ENCODE measurements at regions not wholly inside any gene's neighbourhood (a gene's known extent, or its start where the extent isn't known, plus 50 kb on each side); places are given as distances from the start of the nearest gene placed in this dataset.

DNA sequence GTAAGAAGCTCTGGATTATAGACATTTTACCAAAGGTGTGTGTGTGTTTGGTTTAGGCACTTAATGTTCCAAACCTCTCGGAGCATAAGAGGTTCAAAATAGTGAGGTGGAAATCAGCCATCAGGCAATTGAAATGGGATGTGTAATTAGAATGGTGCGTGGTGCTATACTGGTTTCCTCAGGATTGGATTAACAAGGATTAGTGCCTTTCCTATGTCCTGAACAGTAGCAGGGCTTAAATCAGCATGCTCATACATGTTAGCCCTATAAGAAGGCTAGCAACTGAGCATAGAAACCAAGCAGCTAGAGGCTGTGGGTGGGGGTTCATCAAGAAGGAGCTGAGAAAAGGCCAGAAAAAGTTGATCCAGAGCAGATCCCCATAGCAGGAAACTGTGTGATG is 256.8 kb upstream of the CXXC4 start:
- no peaks in the 10 kb centered on the region for H3K36me3 ChIP-seq (replicated peaks in 1 of 2; ENCODE audit: insufficient read depth in 1 of 2, low read depth in 2 of 2)
- no peaks in the 10 kb centered on the region for H3K27me3 ChIP-seq
- DNase-seq (no peak), ATAC-seq (no peak)
- WGBS, 2 donors = 87 to 93% methylated on average over 2 of the region's 2 CpGs
- H3K27ac ChIP-seq = no peak overlapping the region
- TF ChIP-seq POLR2A (IDR thresholded peaks at IDR 0.05) = no peak
- TF ChIP-seq, protein P1, sequence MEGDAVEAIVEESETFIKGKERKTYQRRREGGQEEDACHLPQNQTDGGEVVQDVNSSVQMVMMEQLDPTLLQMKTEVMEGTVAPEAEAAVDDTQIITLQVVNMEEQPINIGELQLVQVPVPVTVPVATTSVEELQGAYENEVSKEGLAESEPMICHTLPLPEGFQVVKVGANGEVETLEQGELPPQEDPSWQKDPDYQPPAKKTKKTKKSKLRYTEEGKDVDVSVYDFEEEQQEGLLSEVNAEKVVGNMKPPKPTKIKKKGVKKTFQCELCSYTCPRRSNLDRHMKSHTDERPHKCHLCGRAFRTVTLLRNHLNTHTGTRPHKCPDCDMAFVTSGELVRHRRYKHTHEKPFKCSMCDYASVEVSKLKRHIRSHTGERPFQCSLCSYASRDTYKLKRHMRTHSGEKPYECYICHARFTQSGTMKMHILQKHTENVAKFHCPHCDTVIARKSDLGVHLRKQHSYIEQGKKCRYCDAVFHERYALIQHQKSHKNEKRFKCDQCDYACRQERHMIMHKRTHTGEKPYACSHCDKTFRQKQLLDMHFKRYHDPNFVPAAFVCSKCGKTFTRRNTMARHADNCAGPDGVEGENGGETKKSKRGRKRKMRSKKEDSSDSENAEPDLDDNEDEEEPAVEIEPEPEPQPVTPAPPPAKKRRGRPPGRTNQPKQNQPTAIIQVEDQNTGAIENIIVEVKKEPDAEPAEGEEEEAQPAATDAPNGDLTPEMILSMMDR (IDR thresholded peaks at IDR 0.05) = no peak
- no peaks in the 10 kb centered on the region for H3K4me1 ChIP-seq
- no peak overlapping the region for H3K4me3 ChIP-seq
- H3K9me3 ChIP-seq = no peaks in the 10 kb centered on the region
- intact Hi-C loops (cut with DNase I) = no loop called here

DNA sequence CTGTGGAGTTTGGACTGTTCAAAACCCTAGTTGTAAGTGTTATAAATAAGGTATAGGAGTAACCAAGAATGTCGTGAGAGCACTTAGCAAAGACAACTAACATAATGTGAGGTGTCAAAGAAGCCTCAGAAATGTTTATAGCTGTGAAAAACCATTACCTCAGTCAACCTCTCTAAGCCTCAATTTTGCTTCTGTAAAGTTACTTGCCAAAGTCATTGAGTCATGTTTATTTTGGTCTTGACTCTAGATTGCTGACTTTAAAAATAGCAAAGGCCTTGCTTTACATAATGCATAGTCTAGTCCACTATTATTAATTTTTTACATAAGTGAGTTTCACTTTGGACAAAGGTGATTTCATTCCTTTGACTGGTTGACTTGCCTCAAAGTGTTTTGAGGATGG is 257.6 kb upstream of the CXXC4 start:
- Histone ChIP-seq H3K4me1 (no peaks in the 10 kb centered on the region), H3K4me3 (no peak overlapping the region), H3K27ac (no peak overlapping the region), H3K36me3 (replicated peaks in 1 of 2; ENCODE audit: insufficient read depth in 1 of 2, low read depth in 2 of 2) (no peaks in the 10 kb centered on the region), H3K9me3 (no peaks in the 10 kb centered on the region), H3K27me3 (no peaks in the 10 kb centered on the region)
- intact Hi-C loops (cut with DNase I) = no loop called here
- TF ChIP-seq, protein P1 (IDR thresholded peaks at IDR 0.05) = no peak
- TF ChIP-seq POLR2A (IDR thresholded peaks at IDR 0.05) = no peak
- ATAC-seq = peak; percentile 42
- no peak for DNase-seq
- WGBS, 2 donors = 22 to 57% methylated on average over 1 of the region's 1 CpG

DNA sequence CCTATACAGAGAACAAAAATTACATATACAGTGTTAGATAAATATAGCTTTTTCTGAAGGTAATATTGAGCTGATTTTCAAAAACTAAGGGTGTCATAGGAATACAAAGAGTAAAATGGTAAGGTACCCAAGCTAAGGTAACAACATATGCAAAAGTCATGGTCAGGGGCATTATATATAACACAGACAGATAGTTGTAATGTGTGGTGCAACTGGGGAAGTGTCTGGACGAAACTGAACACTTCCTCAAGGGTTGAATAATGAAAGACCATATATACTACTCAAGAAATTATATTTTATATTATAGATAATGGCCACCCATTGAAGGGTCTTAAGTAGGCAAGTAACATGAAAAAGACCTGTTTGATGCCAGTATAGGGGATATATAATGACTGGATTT is 262.1 kb upstream of the CXXC4 start:
- TF ChIP-seq, protein P1 (IDR thresholded peaks at IDR 0.05) = no peak
- TF ChIP-seq POLR2A (IDR thresholded peaks at IDR 0.05) = no peak
- Histone ChIP-seq H3K27ac (no peak overlapping the region), H3K36me3 (replicated peaks in 1 of 2; ENCODE audit: insufficient read depth in 1 of 2, low read depth in 2 of 2) (no peaks in the 10 kb centered on the region), H3K4me3 (no peak overlapping the region), H3K27me3 (no peaks in the 10 kb centered on the region), H3K9me3 (no peaks in the 10 kb centered on the region), H3K4me1 (no peaks in the 10 kb centered on the region)
- 67 to 75% methylated on average over 1 of the region's 1 CpG for WGBS, 2 donors
- intact Hi-C loops (cut with DNase I) = no loop called here
- ATAC-seq = no peak
- DNase-seq = no peak

DNA sequence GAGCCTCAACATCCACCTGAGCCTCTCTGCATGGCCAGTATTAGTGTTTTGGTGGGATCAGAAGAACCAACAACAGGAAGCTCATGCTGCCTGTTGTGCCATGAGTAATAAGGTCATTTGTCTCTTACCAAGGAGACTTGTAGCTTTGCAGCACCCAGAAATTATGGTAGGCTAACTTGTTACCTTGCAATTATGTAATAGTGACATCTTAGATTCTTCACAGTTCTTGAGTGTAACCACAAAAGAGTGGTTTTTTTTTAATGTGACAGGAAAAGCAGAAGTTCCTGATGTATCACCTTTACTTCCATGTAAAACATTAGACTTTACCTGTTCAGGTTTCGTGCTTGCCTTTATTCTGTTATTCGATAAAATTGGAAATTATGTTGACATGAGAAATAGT is 263.9 kb upstream of the CXXC4 start:
- no peaks in the 10 kb centered on the region for H3K27me3 ChIP-seq
- H3K4me3 ChIP-seq = no peak overlapping the region
- WGBS, 2 donors = 75 to 92% methylated on average over 2 of the region's 2 CpGs
- H3K9me3 ChIP-seq = no peaks in the 10 kb centered on the region
- DNase-seq (no peak), ATAC-seq (no peak)
- no peak overlapping the region for H3K27ac ChIP-seq
- no peaks in the 10 kb centered on the region for H3K4me1 ChIP-seq
- intact Hi-C loops (cut with DNase I) = no loop called here
- no peak for TF ChIP-seq POLR2A (IDR thresholded peaks at IDR 0.05)
- TF ChIP-seq, protein P1 (IDR thresholded peaks at IDR 0.05) = no peak
- H3K36me3 ChIP-seq (replicated peaks in 1 of 2; ENCODE audit: insufficient read depth in 1 of 2, low read depth in 2 of 2) = no peaks in the 10 kb centered on the region

DNA sequence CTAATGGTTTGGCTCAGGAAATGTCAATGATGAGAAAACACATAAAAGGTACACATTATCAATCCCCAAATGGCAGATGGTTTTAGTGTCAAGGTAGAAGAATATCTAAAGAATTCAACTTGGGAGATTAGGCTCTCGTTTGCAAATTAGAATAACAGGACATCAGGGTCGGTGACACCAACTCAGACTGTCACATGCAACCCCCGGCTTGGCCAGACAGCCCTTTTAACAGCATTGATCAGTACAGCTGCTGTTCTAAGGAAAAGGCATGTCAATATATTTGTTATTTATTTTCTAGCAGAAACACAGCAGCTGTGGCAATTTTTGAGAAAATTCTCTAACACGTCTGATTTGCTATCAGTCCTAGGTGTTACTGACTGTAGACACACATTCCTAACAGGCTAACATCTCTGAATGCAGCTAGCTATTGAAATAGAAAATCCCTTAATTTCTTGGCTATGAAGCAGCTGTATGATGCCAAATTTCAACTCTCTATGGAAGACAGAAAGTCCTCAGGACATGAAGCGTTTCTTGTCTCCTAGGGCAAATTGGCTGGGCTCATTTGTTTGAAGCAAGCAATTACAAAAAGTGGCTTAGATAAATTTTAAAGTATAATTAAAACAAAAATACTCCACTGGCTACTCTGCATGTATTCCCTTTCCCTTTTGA is 269.0 kb upstream of the CXXC4 start:
- intact Hi-C loops (cut with DNase I) = no loop called here
- Histone ChIP-seq H3K4me3 (no peak overlapping the region), H3K36me3 (replicated peaks in 1 of 2; ENCODE audit: insufficient read depth in 1 of 2, low read depth in 2 of 2) (no peaks in the 10 kb centered on the region), H3K27me3 (no peaks in the 10 kb centered on the region), H3K27ac (no peak overlapping the region), H3K9me3 (no peaks in the 10 kb centered on the region), H3K4me1 (no peaks in the 10 kb centered on the region)
- DNase-seq = no peak
- TF ChIP-seq, protein P1 (IDR thresholded peaks at IDR 0.05) = no peak
- no peak for TF ChIP-seq POLR2A (IDR thresholded peaks at IDR 0.05)
- WGBS, 2 donors = 24 to 27% methylated on average over 5 of the region's 5 CpGs
- ATAC-seq = no peak
